AG09309 (cell line): ENCODE measurements at regions not wholly inside any gene's neighbourhood (a gene's known extent, or its start where the extent isn't known, plus 50 kb on each side); places are given as distances from the start of the nearest gene placed in this dataset.

Source experiments
- DNase-seq: peaks from one replicate; pipeline ENCODE4 v3.0.0-alpha.2; 2010; ENCODE audit warnings: low read depth
- H3K4me3 ChIP-seq: 2 replicates; pipeline ENCODE4 v1.5.1; 2011; ENCODE audit warnings: mild to moderate bottlenecking, low read depth, low read length, moderate library complexity; ENCODE audit not compliant: control insufficient read depth
- TF ChIP-seq, protein P1 (sequence below): IDR thresholded peaks from 2 replicates; pipeline ENCODE4 v1.5.1; 2011; ENCODE audit warnings: mild to moderate bottlenecking, low read depth, low read length, inconsistent platforms; ENCODE audit not compliant: insufficient read depth, control insufficient read depth; ENCODE audit errors: missing control alignments

DNA sequence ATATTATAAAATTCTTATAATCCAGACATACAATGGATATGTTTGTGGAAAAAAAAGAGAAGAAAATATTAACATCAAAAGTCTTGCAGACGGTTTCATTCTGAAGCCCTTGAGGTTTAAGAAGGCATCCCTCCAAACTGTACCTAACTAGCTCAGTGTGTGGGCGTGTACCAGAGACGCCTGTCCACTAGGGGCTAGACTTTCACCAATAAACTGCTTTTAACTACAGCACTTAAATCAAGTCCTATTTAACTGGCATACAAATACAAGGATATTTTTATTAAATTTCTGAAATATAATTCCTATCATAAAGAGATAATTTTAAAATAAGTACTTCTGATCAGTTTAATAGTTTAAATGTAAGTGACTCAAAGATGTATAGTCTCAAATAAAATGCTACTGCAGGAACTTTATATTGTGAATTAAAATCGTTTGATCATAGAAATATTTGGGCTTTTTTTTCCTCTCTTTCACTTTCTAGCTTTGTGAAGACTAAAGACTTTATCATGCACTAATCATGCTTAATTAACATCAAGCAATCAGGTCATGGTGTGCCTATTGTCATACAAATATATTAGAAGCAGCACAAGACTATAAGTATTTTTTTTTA, 437.7 kb downstream of the SATB2 start:
- peak; percentile 35 for DNase-seq
- TF ChIP-seq, protein P1, sequence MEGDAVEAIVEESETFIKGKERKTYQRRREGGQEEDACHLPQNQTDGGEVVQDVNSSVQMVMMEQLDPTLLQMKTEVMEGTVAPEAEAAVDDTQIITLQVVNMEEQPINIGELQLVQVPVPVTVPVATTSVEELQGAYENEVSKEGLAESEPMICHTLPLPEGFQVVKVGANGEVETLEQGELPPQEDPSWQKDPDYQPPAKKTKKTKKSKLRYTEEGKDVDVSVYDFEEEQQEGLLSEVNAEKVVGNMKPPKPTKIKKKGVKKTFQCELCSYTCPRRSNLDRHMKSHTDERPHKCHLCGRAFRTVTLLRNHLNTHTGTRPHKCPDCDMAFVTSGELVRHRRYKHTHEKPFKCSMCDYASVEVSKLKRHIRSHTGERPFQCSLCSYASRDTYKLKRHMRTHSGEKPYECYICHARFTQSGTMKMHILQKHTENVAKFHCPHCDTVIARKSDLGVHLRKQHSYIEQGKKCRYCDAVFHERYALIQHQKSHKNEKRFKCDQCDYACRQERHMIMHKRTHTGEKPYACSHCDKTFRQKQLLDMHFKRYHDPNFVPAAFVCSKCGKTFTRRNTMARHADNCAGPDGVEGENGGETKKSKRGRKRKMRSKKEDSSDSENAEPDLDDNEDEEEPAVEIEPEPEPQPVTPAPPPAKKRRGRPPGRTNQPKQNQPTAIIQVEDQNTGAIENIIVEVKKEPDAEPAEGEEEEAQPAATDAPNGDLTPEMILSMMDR, result peak; percentile 71
- no peak overlapping the region for H3K4me3 ChIP-seq

DNA sequence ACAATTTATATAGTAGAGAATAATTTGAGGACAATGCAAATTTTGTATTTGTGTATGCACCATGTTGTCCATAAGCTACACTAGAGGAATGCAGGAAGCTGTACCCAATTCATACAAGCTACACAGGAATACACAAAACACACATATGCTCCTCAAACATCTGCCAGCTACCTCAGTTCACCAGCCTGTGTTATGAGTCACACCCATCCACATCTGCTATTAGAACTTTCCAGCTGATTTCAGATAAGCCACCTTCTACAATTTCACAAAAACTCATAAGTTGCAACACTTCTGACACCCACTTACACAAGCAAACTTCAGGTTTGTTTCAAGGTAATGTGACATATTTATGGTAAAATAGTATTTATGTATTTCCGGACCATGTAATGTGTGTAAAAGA, 438.9 kb downstream of the SATB2 start:
- no peak overlapping the region for H3K4me3 ChIP-seq
- no peak for DNase-seq
- TF ChIP-seq, protein P1, result no peak

DNA sequence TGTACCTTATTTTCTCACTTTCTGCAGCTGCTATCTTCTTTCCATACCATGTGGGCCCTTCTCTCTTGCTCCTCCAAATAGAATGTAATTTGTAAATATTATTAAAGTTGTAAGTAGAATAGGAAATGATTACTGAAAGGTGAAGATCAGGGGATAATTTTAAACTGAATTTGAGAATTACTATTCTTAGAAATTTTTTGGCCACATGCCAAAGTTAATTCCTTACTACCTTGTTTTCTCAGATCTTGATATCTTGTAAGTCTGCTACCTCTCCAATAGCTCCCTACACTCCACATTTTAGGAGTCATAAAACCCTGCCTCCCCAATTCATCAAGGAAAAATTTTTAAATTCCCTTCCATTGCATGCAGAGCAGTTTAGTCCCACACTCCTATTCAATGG, 442.7 kb downstream of the SATB2 start:
- DNase-seq, result no peak
- H3K4me3 ChIP-seq, result no peak overlapping the region
- TF ChIP-seq, protein P1, result no peak

DNA sequence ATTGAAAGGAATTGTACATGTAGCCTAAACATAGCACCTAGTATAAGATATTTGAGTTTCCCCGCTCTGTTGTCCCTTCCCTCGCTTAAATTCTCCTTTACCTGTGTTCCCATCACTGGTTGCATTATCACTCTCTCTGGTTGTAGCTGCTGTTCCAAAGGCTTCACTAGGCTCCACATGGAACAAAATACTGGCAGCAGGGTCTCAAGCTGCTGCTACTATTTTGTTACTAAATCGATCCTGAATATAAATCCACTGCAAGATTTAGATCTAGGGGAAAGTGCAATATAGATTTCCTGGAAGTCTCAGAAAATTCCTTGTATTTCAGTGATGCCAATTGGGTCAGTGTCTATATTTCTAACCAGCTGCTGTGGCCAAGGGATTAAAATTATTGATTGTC, 443.5 kb downstream of the SATB2 start:
- no peak overlapping the region for H3K4me3 ChIP-seq
- TF ChIP-seq, protein P1, result no peak
- DNase-seq, result no peak

DNA sequence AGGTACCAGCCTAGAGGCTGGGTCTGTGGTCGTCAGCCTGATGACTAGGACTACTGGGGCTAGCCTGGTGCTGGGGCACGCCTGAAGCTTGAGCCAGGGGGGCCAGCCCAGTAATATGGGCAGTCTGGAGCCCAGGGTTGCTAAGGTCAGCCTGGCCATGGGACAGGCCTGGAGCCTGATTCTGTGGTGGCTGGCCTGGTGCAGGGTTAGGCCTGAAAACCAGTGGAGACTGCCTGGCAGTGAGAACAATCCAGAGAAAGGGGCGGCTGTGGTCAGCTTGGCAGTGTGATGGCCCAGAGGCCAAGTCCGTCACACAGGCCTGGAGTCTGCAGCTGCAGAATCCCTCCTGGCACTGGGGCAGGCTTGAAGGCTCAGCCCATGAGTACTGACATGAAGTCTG, 445.8 kb downstream of the SATB2 start:
- no peak overlapping the region for H3K4me3 ChIP-seq
- no peak for DNase-seq
- TF ChIP-seq, protein P1, result no peak

DNA sequence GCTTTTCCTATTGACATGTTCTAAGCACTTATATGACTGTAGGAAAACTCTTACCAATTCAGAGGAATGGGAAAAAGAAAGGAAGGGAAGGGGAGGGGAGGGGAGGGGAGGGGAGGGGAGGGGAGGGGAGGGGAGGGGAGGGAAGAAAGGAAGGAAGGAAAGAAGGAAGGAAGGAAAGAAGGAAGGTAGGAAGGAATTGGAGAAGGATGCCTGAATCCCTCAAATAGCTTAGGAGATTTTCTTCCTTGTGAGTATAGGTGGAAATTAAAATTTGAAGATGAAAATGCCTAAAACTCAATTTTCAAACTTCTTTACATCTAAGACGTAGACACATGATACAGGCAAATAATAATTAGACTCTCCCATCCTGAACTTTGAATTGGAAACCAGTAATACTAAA, 463.1 kb downstream of the SATB2 start:
- no peak overlapping the region for H3K4me3 ChIP-seq
- TF ChIP-seq, protein P1, result no peak
- no peak for DNase-seq

DNA sequence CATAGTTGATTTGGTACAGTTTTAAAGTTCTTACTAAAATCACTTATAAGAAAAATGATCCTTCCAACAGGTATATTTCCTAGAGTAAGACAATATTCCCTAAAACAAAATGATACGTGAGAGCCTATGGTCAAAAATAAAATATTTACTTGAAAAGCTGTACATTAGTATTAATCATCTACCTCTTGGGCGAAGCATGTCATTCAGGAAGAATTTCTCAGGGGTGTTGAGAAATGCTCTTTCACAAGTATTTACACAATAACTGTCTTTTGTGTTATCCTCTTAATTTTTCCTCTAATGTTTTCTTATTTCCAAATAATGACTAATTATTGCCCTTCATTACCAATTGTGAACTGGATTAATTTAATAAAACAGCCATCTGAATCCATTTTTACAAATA, 466.3 kb downstream of the SATB2 start:
- no peak overlapping the region for H3K4me3 ChIP-seq
- TF ChIP-seq, protein P1, result no peak
- DNase-seq, result no peak
